GM19023 (cell line): ENCODE measurements at regions not wholly inside any gene's neighbourhood (a gene's known extent, or its start where the extent isn't known, plus 50 kb on each side); places are given as distances from the start of the nearest gene placed in this dataset.

ENCODE experiments used
- ATAC-seq: cut with Tn5 transposase; IDR thresholded peaks from one replicate; pipeline ENCODE4 v1.9.1; 2021; ENCODE audit warnings: mild to moderate bottlenecking, moderate library complexity; ENCODE audit not compliant: unreplicated experiment

DNA sequence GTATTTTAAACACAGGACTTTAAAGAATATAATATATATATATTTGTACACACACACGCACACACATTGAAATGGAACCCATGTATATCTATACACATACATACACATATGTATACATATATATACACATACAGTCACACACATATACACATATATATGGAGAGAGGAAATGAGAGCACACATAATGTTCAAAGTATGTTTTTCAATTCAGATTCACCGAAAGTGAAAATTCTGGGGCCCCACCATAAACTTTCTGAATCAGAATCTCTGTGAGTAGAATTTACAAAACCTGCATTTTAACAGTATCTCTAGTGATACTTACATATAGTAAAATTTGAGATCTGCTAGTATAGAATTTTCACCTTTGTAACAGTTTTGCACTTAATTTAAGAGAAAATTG, 60.4 kb upstream of the OBI1 start:
- ATAC-seq: no peak

DNA sequence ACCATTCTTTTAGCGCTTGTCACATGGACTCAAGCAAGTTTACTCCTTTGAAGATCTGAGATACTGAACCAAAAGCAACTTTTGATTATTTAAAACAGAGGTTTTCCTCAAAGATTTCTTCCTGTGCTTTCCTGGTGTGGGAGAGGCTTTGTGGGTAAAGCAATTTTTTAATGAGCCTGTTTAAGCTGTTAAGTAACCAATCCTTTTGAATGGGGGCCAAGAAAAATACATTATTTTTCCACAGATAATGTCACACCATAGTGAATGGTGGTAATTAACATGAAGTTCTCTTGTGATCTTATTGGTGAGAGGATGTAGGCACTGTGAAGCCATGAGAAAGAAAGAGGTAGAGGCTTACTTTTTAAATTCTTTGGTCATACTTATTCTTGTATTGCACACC, 55.8 kb upstream of the OBI1 start:
- no peak for ATAC-seq

DNA sequence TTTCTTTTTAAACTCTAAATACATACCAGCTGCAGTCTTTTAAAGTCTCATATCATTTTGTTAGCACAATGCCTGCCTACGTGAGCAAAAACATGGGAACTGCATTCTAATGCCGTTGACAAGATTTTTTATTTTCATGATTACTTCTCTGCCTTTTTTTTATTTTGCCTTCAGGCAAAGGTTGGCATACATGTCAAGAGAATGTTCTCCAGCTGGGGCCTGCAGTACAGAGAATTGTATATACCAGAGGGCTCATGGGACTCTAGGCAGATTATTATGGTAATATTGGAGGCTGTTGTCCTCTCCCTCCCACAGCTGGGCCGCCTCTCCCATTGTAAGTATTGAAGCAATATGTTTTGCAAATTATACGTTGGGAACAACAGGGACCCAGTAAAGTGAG, 53.9 kb upstream of the OBI1 start:
- no peak for ATAC-seq

DNA sequence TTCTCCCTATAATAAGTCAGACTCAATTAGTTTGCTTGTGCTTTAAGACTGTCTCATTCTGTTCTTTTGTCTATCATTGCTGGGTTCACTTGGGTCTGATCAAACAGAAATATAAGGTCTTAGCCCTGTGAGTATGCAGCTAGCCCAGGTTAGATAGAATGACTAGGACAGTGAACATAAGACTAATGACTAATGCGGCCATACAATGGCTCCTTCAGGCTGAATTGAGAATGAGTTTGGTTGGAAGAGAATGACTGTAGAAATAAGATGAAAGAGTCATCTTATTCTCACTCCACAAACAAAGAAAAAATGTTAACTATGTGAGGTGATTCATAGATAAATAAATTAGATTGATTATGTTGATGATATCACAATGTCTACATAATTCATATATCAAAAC, 50.1 kb upstream of the OBI1 start:
- no peak for ATAC-seq
